Glutamatergic neuron (in vitro differentiated cells): ENCODE measurements at regions not wholly inside any gene's neighbourhood (a gene's known extent, or its start where the extent isn't known, plus 50 kb on each side); places are given as distances from the start of the nearest gene placed in this dataset.

ENCODE experiments used
- DNase-seq: peaks from one replicate; pipeline ENCODE4 v3.0.0; 2022
- H3K27ac Mint-ChIP-seq: one replicate; pipeline ENCODE4 v1.8.0; 2020; ENCODE audit warnings: mild to moderate bottlenecking, mixed read lengths, inconsistent platforms; ENCODE audit not compliant: unreplicated experiment
- H3K27me3 Mint-ChIP-seq: one replicate; pipeline ENCODE4 v1.8.0; 2020; ENCODE audit warnings: mild to moderate bottlenecking, moderate library complexity, mixed read lengths, inconsistent platforms; ENCODE audit not compliant: unreplicated experiment
- H3K36me3 Mint-ChIP-seq: one replicate; pipeline ENCODE4 v1.8.0; 2020; ENCODE audit warnings: mild to moderate bottlenecking, mixed read lengths, inconsistent platforms; ENCODE audit not compliant: unreplicated experiment
- H3K4me1 Mint-ChIP-seq: one replicate; pipeline ENCODE4 v1.8.0; 2020; ENCODE audit warnings: mild to moderate bottlenecking, low read depth, mixed read lengths, inconsistent platforms; ENCODE audit not compliant: unreplicated experiment
- H3K4me3 Mint-ChIP-seq: one replicate; pipeline ENCODE4 v1.8.0; 2020; ENCODE audit warnings: mild to moderate bottlenecking, mixed read lengths, inconsistent platforms; ENCODE audit not compliant: unreplicated experiment
- H3K9me3 Mint-ChIP-seq: one replicate; pipeline ENCODE4 v1.8.0; 2020; ENCODE audit warnings: mild to moderate bottlenecking, moderate library complexity, mixed read lengths, inconsistent platforms; ENCODE audit not compliant: unreplicated experiment
- TF ChIP-seq, protein P1 (sequence below): fragments of 200-600 bp; sonication (generic); IDR thresholded peaks from one replicate; pipeline ENCODE4 v1.5.0; 2021; ENCODE audit not compliant: partially characterized antibody, unreplicated experiment

DNA sequence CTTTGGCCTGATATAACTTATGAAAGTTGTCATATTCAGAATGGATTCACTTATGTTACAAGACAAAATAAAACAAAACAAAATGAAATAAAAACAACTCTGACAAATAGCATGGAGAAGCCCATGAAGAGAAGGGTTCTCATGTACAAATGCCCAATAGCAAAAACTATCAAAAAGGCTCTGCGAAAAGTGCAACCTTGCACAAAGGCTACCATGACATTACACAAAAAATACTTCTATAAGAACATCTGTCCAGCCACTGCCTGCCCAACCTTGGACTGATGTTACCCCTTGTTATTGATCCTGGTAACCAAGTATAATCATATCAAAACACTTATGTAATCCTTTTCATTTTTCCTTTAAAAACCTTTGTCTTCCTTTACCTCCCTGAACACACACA is 213.0 kb downstream of the ATP23 start:
- Mint-ChIP-seq H3K4me1 (no peaks in the 10 kb centered on the region), H3K36me3 (no peaks in the 10 kb centered on the region), H3K27ac (no peak overlapping the region), H3K27me3 (peaks cover 1% of the 10 kb centered on the region), H3K9me3 (no peaks in the 10 kb centered on the region), H3K4me3 (no peak overlapping the region)
- DNase-seq = no peak
- TF ChIP-seq, protein P1, sequence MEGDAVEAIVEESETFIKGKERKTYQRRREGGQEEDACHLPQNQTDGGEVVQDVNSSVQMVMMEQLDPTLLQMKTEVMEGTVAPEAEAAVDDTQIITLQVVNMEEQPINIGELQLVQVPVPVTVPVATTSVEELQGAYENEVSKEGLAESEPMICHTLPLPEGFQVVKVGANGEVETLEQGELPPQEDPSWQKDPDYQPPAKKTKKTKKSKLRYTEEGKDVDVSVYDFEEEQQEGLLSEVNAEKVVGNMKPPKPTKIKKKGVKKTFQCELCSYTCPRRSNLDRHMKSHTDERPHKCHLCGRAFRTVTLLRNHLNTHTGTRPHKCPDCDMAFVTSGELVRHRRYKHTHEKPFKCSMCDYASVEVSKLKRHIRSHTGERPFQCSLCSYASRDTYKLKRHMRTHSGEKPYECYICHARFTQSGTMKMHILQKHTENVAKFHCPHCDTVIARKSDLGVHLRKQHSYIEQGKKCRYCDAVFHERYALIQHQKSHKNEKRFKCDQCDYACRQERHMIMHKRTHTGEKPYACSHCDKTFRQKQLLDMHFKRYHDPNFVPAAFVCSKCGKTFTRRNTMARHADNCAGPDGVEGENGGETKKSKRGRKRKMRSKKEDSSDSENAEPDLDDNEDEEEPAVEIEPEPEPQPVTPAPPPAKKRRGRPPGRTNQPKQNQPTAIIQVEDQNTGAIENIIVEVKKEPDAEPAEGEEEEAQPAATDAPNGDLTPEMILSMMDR = no peak

DNA sequence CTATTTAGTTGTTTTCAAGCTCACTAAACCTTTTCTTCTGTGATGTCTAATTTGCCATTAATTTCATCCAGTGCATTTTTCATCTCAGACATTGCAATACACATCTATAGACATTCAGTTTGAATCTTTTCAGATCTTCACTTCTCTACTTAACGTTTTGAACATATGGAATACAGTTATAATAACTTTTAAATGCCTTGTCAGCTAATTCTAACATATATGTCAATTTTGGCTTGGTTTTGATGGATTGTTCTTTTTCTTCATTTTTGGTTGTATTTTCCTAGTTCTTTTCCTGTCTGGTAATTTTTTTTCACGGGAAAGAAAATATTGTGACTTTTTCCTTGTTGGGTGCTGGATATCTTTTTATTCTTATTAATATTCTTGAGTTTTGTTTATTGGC is 215.3 kb downstream of the ATP23 start:
- no peaks in the 10 kb centered on the region for H3K36me3 Mint-ChIP-seq
- TF ChIP-seq, protein P1 = no peak
- peaks cover 1% of the 10 kb centered on the region for H3K27me3 Mint-ChIP-seq
- peaks cover 2% of the 10 kb centered on the region for H3K9me3 Mint-ChIP-seq
- H3K4me3 Mint-ChIP-seq = no peak overlapping the region
- no peaks in the 10 kb centered on the region for H3K4me1 Mint-ChIP-seq
- H3K27ac Mint-ChIP-seq = no peak overlapping the region
- DNase-seq = no peak

DNA sequence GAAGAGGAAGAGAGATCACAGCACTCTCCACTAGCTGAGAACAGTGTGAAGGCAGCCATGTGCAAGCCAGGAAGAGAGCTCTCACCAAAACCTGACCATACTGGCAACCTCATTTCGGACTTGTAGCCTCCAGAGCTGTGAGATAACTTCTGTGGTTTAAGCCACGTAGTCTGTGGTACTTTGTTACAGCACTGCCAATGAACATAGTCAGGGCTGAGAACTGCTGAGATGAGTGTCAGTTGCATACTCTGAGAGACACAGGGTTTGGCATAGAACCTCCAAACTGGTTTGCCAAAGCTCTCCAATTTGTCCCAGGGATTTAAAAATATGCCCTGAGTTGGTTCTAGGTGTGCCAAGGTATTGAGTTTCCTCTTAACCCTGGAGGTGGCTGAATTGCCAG is 218.6 kb downstream of the ATP23 start:
- no peaks in the 10 kb centered on the region for H3K36me3 Mint-ChIP-seq
- no peak for DNase-seq
- no peaks in the 10 kb centered on the region for H3K4me1 Mint-ChIP-seq
- no peak overlapping the region for H3K27ac Mint-ChIP-seq
- no peak overlapping the region for H3K4me3 Mint-ChIP-seq
- TF ChIP-seq, protein P1 = no peak
- H3K27me3 Mint-ChIP-seq = peaks cover 1% of the 10 kb centered on the region
- H3K9me3 Mint-ChIP-seq = peaks cover 2% of the 10 kb centered on the region

DNA sequence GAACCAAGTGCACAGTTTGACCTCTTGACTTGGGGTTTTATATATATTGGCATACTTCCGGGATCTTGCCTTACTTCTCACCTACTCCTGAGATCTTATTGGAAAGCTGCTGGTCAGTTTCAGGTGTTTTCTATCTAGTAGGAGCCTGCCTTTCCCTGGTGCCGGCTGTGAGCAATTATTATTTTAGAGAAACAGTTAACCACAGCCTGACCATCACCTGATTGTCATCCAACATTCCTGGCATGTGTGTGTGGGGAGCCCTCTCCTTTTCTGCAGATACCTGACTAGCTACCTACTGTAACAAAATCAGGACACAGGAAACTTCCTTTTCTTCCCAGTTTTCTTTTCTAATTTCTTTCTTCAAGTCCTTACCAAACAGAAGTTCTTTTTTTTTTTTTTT is 220.4 kb downstream of the ATP23 start:
- peaks cover 1% of the 10 kb centered on the region for H3K27me3 Mint-ChIP-seq
- no peaks in the 10 kb centered on the region for H3K36me3 Mint-ChIP-seq
- no peak overlapping the region for H3K27ac Mint-ChIP-seq
- H3K4me3 Mint-ChIP-seq = no peak overlapping the region
- H3K9me3 Mint-ChIP-seq = peaks cover 2% of the 10 kb centered on the region
- no peak for DNase-seq
- TF ChIP-seq, protein P1 = no peak
- no peaks in the 10 kb centered on the region for H3K4me1 Mint-ChIP-seq

DNA sequence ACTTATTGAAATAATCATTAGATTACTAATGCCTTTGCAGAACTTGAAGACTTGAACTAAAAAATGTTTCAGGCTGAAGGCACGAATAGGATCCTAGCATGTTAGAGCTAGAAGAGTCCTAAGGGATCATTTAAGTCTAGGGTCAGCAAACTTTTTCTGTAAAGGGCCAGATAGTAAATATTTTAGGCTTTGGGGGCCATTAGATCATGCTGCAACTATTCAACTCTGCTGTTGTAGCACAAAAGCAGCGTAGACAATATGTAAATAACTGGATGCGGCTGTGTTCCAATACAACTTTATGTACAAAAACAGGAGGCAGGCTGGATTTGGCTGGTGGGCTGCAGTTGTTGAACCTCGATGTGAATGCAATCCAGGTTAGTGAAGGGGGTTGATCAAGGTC is 221.7 kb downstream of the ATP23 start:
- peaks cover 2% of the 10 kb centered on the region for H3K9me3 Mint-ChIP-seq
- no peak overlapping the region for H3K4me3 Mint-ChIP-seq
- no peaks in the 10 kb centered on the region for H3K36me3 Mint-ChIP-seq
- no peak overlapping the region for H3K27ac Mint-ChIP-seq
- no peak for DNase-seq
- no peaks in the 10 kb centered on the region for H3K4me1 Mint-ChIP-seq
- TF ChIP-seq, protein P1 = no peak
- peaks cover 1% of the 10 kb centered on the region for H3K27me3 Mint-ChIP-seq
